ENCODE measurements at regions not wholly inside any gene's neighbourhood (a gene's known extent, or its start where the extent isn't known, plus 50 kb on each side); places are given as distances from the start of the nearest gene placed in this dataset.
A peak's percentile ranks its signal among the peaks of the same experiment; 100 is the strongest.

DNA sequence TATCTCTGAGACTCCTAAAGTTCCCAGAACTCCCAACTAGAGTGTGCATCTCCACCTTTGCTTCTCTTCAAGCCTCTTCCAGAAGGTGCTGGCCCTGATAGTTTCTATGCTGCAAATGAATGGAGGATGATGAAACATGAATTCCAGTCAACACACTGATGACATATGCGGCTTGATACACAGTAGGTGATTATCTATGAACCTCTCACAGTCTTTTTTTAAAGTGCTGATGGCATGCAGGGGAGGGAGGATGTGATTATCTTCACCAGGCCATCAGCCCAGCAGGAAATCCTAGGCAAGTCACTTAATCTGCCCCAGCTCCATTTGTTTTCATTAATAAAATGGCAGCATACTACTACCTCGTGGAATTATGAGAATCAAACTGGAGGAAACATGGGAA is 548.5 kb downstream of the SOX6 start:
- Histone ChIP-seq H3K36me3 (ENCODE audit: control insufficient read depth, insufficient read depth, low read length) (no peaks in the 10 kb centered on the region), H3K4me3 (ENCODE audit: low read depth, low read length) (no peak overlapping the region), H3K9me3 (ENCODE audit: control insufficient read depth, low read length) (no peaks in the 10 kb centered on the region), H3K9ac (no peak overlapping the region), H2AFZ (no peak overlapping the region), H3K4me1 (peaks cover 3% of the 10 kb centered on the region), H3K79me2 (no peaks in the 10 kb centered on the region), H3K27me3 (ENCODE audit: control insufficient read depth, insufficient read depth, low read length) (no peaks in the 10 kb centered on the region), H3K4me2 (ENCODE audit: low read length) (no peak overlapping the region), H3K27ac (no peak overlapping the region)
- TF ChIP-seq, protein P1, sequence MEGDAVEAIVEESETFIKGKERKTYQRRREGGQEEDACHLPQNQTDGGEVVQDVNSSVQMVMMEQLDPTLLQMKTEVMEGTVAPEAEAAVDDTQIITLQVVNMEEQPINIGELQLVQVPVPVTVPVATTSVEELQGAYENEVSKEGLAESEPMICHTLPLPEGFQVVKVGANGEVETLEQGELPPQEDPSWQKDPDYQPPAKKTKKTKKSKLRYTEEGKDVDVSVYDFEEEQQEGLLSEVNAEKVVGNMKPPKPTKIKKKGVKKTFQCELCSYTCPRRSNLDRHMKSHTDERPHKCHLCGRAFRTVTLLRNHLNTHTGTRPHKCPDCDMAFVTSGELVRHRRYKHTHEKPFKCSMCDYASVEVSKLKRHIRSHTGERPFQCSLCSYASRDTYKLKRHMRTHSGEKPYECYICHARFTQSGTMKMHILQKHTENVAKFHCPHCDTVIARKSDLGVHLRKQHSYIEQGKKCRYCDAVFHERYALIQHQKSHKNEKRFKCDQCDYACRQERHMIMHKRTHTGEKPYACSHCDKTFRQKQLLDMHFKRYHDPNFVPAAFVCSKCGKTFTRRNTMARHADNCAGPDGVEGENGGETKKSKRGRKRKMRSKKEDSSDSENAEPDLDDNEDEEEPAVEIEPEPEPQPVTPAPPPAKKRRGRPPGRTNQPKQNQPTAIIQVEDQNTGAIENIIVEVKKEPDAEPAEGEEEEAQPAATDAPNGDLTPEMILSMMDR (IDR thresholded peaks at IDR 0.05), result no peak

DNA sequence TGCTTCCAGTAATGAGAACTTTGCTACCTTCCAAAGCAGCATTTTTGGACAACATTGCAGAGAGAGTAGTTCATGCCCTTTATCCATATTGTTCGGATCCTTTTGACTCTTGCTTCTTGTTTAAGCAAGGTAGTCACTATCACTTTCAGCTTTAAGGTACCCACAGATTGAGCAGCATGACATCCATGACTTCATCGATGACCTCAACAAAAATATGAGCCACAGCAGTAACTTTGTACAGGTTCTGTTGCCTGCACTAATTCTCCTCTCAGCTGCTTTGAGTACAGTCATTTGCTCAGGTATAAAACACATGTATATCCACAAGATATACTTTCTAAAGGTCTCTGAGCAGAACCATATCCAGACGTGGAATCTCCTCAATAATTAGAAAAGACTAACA is 546.3 kb downstream of the SOX6 start:
- TF ChIP-seq, protein P1 (IDR thresholded peaks at IDR 0.05), result no peak
- no peaks in the 10 kb centered on the region for H3K36me3 ChIP-seq (ENCODE audit: control insufficient read depth, insufficient read depth, low read length)
- H3K79me2 ChIP-seq, result no peaks in the 10 kb centered on the region
- H3K4me3 ChIP-seq (ENCODE audit: low read depth, low read length), result no peak overlapping the region
- no peak overlapping the region for H3K4me2 ChIP-seq (ENCODE audit: low read length)
- no peak overlapping the region for H3K9ac ChIP-seq
- H3K27ac ChIP-seq, result no peak overlapping the region
- H3K9me3 ChIP-seq (ENCODE audit: control insufficient read depth, low read length), result no peaks in the 10 kb centered on the region
- no peak overlapping the region for H2AFZ ChIP-seq
- peaks cover 5% of the 10 kb centered on the region for H3K4me1 ChIP-seq
- H3K27me3 ChIP-seq (ENCODE audit: control insufficient read depth, insufficient read depth, low read length), result no peaks in the 10 kb centered on the region

DNA sequence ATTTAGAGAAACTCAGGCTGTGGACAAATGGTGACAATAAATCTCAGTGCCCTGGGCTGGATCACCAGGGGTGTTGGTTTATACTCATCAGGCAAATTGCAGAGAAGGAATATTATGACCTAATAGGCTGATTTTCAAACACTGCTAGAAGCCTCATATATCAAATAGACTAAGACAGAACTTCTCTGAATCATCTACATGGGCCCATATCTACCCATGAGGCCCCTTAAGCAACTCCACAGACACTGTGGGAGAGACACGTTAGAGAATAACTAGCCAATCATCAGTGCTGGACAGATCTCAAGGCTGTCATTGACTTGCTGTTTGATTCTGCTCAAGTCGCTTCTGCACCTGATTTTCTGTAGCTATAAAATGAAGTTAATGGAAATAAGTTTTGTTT is 545.8 kb downstream of the SOX6 start:
- H3K9me3 ChIP-seq (ENCODE audit: control insufficient read depth, low read length), result no peaks in the 10 kb centered on the region
- H3K4me2 ChIP-seq (ENCODE audit: low read length), result no peak overlapping the region
- TF ChIP-seq, protein P1 (IDR thresholded peaks at IDR 0.05), result no peak
- H3K9ac ChIP-seq, result no peak overlapping the region
- peaks cover 9% of the 10 kb centered on the region for H3K4me1 ChIP-seq
- no peaks in the 10 kb centered on the region for H3K79me2 ChIP-seq
- H3K4me3 ChIP-seq (ENCODE audit: low read depth, low read length), result no peak overlapping the region
- no peaks in the 10 kb centered on the region for H3K27me3 ChIP-seq (ENCODE audit: control insufficient read depth, insufficient read depth, low read length)
- no peaks in the 10 kb centered on the region for H3K36me3 ChIP-seq (ENCODE audit: control insufficient read depth, insufficient read depth, low read length)
- no peak overlapping the region for H2AFZ ChIP-seq
- no peak overlapping the region for H3K27ac ChIP-seq

DNA sequence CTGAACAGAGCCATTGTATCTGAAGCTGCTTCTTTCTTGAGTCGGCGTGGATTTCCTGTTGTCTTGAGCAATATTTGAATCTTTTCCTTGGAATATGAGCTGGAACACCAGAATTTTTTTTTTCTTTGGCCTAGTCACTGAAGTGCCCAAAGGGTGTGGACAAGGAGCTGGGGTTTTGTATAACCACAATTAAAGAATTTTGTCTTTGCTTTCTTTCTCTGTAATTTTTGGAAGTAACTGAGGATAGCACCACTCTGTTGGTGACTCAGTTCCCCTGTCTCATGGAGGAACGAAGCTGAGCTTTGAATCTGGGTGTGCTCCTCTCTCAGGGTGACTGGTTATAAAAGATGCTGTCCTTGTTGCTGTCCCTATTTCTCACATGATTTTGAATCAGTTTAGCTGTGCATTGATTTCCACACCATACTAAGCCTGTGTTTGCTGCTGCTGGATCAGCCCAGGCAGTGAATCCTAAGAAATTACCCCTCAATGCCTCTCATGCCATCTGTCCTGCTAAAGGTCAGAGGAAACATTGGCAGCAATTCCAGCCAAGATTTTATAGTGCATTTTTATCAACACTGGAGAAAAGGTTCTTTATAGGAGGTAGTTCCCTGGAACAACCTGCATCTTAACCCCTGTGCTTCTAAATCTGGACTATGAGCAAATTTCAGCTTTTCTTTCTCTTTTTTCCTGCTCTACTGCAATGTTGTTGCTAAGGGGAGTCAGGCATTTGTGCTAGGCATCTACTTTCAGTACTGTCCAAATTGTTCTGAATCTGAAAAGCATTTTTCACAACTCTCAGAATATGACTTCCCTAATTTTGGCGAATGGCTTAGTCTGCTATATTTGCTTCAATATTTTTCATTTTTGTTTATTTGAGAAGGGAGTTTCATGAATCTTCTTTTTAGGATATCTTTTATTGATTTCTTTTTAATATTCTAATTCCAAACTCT is 540.8 kb downstream of the SOX6 start:
- H3K36me3 ChIP-seq (ENCODE audit: control insufficient read depth, insufficient read depth, low read length), result no peaks in the 10 kb centered on the region
- peaks cover 35% of the 10 kb centered on the region for H3K4me1 ChIP-seq
- H3K79me2 ChIP-seq, result no peaks in the 10 kb centered on the region
- TF ChIP-seq, protein P1 (IDR thresholded peaks at IDR 0.05), result no peak
- H3K27me3 ChIP-seq (ENCODE audit: control insufficient read depth, insufficient read depth, low read length), result no peaks in the 10 kb centered on the region
- H3K27ac ChIP-seq, result peak overlapping the region; percentile 75
- no peak overlapping the region for H3K9ac ChIP-seq
- peak overlapping the region; percentile 60 for H2AFZ ChIP-seq
- no peaks in the 10 kb centered on the region for H3K9me3 ChIP-seq (ENCODE audit: control insufficient read depth, low read length)
- no peak overlapping the region for H3K4me3 ChIP-seq (ENCODE audit: low read depth, low read length)
- no peak overlapping the region for H3K4me2 ChIP-seq (ENCODE audit: low read length)
